ENCODE measurements at regions not wholly inside any gene's neighbourhood (a gene's known extent, or its start where the extent isn't known, plus 50 kb on each side); places are given as distances from the start of the nearest gene placed in this dataset.

DNA sequence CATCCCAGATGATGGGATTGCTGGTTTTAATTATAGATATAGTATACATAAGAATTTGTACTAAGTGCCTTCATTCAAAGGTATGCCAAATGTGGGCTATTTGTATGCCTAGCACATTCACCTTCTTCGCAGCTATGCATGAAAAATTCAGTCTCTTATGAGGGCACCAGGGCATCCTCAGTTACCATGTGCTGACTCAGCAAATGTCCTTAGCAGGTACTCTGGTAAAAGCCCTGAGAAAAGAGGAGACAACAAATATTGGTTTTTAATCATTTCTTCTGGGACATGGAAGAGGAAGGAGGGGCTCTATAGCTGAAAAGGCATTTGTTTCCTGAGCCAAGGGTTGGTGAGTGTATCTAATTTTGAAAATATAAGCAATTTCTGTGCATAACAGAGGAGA is 258.1 kb upstream of the BMP2 start:
- TF ChIP-seq, protein P1, sequence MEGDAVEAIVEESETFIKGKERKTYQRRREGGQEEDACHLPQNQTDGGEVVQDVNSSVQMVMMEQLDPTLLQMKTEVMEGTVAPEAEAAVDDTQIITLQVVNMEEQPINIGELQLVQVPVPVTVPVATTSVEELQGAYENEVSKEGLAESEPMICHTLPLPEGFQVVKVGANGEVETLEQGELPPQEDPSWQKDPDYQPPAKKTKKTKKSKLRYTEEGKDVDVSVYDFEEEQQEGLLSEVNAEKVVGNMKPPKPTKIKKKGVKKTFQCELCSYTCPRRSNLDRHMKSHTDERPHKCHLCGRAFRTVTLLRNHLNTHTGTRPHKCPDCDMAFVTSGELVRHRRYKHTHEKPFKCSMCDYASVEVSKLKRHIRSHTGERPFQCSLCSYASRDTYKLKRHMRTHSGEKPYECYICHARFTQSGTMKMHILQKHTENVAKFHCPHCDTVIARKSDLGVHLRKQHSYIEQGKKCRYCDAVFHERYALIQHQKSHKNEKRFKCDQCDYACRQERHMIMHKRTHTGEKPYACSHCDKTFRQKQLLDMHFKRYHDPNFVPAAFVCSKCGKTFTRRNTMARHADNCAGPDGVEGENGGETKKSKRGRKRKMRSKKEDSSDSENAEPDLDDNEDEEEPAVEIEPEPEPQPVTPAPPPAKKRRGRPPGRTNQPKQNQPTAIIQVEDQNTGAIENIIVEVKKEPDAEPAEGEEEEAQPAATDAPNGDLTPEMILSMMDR (IDR thresholded peaks at IDR 0.05; ENCODE audit: control extremely low read depth in 1 of 3, insufficient read depth in 1 of 3, low read depth in 1 of 3, low read length in 3 of 3) = no peak
- TF ChIP-seq CEBPB (IDR thresholded peaks at IDR 0.05; ENCODE audit: low read depth, low read length) (no peak), BRCA1 (IDR thresholded peaks at IDR 0.05; ENCODE audit: low read depth, low read length) (no peak), POLR2A (IDR thresholded peaks at IDR 0.05; ENCODE audit: control extremely low read depth in 1 of 2, low read depth in 2 of 2, low read length in 2 of 2) (no peak), NANOG (IDR thresholded peaks at IDR 0.05; ENCODE audit: insufficient read depth, low read depth, low read length, poor library complexity, severe bottlenecking) (no peak), SIX5 (IDR thresholded peaks at IDR 0.05; ENCODE audit: low read depth, low read length) (no peak), EZH2 (IDR thresholded peaks at IDR 0.05; ENCODE audit: low read depth, low read length, severe bottlenecking) (no peak), POLR2AphosphoS5 (IDR thresholded peaks at IDR 0.05; ENCODE audit: low read depth, low read length) (no peak)
- TF ChIP-seq, protein P2, sequence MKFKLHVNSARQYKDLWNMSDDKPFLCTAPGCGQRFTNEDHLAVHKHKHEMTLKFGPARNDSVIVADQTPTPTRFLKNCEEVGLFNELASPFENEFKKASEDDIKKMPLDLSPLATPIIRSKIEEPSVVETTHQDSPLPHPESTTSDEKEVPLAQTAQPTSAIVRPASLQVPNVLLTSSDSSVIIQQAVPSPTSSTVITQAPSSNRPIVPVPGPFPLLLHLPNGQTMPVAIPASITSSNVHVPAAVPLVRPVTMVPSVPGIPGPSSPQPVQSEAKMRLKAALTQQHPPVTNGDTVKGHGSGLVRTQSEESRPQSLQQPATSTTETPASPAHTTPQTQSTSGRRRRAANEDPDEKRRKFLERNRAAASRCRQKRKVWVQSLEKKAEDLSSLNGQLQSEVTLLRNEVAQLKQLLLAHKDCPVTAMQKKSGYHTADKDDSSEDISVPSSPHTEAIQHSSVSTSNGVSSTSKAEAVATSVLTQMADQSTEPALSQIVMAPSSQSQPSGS (IDR thresholded peaks at IDR 0.05; ENCODE audit: low read length) = no peak
- TF ChIP-seq, protein P3, sequence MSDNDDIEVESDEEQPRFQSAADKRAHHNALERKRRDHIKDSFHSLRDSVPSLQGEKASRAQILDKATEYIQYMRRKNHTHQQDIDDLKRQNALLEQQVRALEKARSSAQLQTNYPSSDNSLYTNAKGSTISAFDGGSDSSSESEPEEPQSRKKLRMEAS (IDR thresholded peaks at IDR 0.05) = no peak
